Prostate gland (tissue), 2 donors: ENCODE measurements at regions not wholly inside any gene's neighbourhood (a gene's known extent, or its start where the extent isn't known, plus 50 kb on each side); places are given as distances from the start of the nearest gene placed in this dataset.

Source experiments
- CTCF ChIP-seq, 4 experiments: fragments of 200-600 bp in 2 of 4; fragments of 450-650 bp in 2 of 4; sonication (generic) in 2 of 4; IDR thresholded peaks; 1 replicate in 3 of 4; 2 replicates in 1 of 4; pipeline ENCODE4 v1.5.1; 2016 to 2019; ENCODE audit warnings: antibody characterized with exemption in 4 of 4, mild to moderate bottlenecking in 2 of 4, moderate library complexity in 2 of 4
- POLR2AphosphoS5 ChIP-seq: sonication (generic); formaldehyde crosslinking; IDR thresholded peaks from one replicate; pipeline ENCODE4 v1.6.1; 2017; ENCODE audit warnings: antibody characterized with exemption

GRCh38 chr2:4370422-4371090 is 667.2 kb downstream of the DCDC2C start:
- TF ChIP-seq POLR2AphosphoS5: no peak
- TF ChIP-seq CTCF (IDR thresholded peaks at IDR 0.05): no peak
